NCI-H2227 treated with DMSO at 0.1 percent for 48 hours (cell line): ENCODE measurements at regions not wholly inside any gene's neighbourhood (a gene's known extent, or its start where the extent isn't known, plus 50 kb on each side); places are given as distances from the start of the nearest gene placed in this dataset.
"Not testable (repeated sequence)": the region's sequence is repeated elsewhere in the genome, so short reads cannot be mapped to it uniquely, and the experiment has no call there.

Source experiments
- DNase-seq: peaks from one replicate; lab custom pipeline; 2025; lab: John Stamatoyannopoulos, UW

GRCh38 chr15:79756365-79756764 is 140.4 kb downstream of the MTHFS start:
- DNase-seq = no peak

GRCh38 chr15:79765081-79765480 is 131.7 kb downstream of the MTHFS start:
- DNase-seq = no peak

DNA sequence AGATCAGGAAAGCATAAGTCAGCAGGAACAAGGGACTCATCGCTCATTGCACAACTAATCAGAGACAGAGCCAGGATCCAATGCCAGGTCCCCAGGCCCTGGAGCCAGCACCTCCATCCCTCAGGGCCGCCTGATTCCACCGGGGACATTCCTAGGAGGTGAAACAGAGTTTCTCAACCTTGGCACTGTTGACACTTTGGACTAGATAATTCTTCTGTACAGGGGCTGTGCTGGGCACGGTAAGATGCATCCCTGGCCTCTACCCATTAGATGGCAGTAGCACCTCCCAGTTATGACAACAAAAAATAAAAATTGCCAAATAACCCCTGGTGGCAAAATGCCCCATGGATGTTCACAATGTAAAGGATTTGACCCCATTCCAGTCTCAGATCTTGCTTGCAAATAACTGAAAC is 127.7 kb downstream of the MTHFS start:
- DNase-seq = no peak

DNA sequence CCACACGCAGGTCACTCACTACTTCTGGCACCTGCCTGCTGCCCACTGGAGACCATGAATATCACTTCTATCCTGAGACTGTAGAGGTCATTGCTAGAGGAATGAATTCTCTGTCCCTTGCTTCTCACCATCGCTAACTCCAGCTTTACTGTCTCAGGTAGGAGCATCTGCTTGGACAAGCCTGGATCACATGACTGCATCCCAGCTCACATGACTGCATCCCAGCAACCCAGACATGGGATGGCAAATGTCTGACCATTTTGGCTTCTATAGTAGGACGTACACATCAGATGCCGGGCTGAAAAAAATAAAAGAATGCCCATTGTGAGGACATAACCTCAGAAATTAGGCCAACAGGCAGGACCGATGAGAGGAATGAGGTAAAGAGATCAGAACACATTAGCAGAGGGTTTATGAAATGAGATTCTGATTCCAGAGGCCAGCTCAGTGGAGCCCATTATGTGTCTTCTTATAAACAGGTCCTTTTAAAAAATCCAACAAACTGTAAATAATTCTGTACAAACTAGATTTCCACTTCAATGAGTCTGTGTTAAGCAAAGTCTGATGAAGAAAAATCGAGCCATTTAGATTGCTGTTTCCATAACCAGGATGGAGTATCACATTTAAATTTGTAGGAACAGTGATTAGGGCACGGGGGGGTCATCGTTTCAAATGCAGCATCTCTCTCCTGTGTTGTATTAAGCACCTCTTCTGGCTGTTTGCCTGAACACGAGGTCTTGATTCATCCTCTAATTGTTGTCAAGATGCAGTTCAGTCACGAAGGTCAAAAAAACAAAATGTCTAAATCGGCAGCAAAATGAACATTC is 126.7 kb downstream of the MTHFS start:
- DNase-seq = no peak

GRCh38 chr15:79773128-79773527 is 123.7 kb downstream of the MTHFS start:
- no peak for DNase-seq

DNA sequence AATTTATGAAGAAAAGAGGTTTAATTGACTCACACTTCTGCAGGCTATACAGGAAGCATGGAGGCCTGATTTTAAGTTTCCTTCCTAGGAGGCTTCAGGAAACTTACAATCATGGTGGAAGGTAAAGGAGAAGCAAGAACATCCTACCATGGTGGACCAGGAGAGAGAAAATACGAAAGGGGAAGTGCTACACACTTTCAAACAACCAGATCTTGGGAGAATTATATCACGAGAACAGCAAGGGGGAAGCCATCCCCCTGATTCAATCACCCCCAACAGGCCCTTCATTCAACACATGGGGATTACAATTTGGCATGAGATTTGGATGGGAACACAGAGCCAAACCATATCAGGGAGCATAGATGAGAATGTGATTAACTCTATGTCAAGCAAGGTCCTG is 121.0 kb downstream of the MTHFS start:
- no peak for DNase-seq

GRCh38 chr15:79777916-79778315 is 118.9 kb downstream of the MTHFS start:
- DNase-seq = no peak

GRCh38 chr15:79778378-79778990 is 118.3 kb downstream of the MTHFS start:
- DNase-seq = no peak

DNA sequence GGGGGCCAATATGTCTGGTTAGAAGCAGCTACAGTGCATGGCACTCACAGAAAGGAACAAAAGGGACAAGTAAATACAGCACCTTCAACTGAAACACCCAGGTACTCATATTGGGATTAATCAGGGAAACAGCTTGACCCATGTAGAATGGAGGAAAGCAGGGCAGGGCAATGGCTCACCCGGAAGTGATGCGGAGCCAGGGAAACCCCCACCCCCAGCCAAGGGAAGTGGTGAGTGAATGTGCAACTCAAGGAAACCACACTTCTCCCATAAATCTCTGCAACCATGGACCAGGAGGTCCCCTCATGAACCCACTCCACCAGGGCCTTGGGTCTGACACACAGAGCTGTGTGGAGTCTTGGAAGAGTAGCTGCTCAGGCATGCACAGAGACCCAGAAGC is 117.1 kb downstream of the MTHFS start:
- no peak for DNase-seq

GRCh38 chr15:79782307-79782706 is 114.5 kb downstream of the MTHFS start:
- DNase-seq = not testable (repeated sequence)
